ENCODE measurements at regions not wholly inside any gene's neighbourhood (a gene's known extent, or its start where the extent isn't known, plus 50 kb on each side); places are given as distances from the start of the nearest gene placed in this dataset.

DNA sequence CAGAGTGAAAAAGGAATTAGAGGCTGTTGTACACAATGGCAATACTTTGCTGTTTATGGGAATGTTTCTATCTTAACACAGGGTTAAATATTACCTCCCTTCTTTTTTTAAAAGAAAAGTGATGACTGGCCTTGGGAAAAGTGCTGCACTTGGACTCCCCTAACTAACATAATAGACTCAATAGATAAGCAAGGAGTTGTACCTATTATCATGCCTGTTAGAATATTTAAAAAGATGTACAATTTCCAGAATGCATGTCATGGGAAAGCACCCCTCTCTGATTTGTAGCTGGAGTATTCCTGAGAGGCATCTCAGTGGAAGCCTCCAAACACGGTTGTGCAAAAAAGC lies 79.3 kb upstream of the GPC6 start (continued):
- TF ChIP-seq GABPA (IDR thresholded peaks at IDR 0.05; ENCODE audit: borderline replicate concordance, insufficient read depth, low read length): no peak
- TF ChIP-seq ATF3 (IDR thresholded peaks at IDR 0.05; ENCODE audit: insufficient read depth, low read depth, low read length): no peak
- TF ChIP-seq USF2 (IDR thresholded peaks at IDR 0.05; ENCODE audit: low read length): no peak
